Ovary (tissue), 3 donors: ENCODE measurements at regions not wholly inside any gene's neighbourhood (a gene's known extent, or its start where the extent isn't known, plus 50 kb on each side); places are given as distances from the start of the nearest gene placed in this dataset.

ENCODE experiments used
- CTCF ChIP-seq, 3 donors: fragments of 450-650 bp in 2 of 3; fragments of 200-600 bp in 1 of 3; IDR thresholded peaks; one replicate each; pipeline versions ENCODE4 v1.5.1 to v1.8.0; 2016 to 2022; ENCODE audit warnings: antibody characterized with exemption in 3 of 3, mild to moderate bottlenecking in 1 of 3
- EP300 ChIP-seq: sonication (generic); formaldehyde crosslinking; IDR thresholded peaks from one replicate; pipeline ENCODE4 v1.6.1; 2017; ENCODE audit warnings: antibody characterized with exemption
- POLR2A ChIP-seq: fragments of 450-650 bp; IDR thresholded peaks from one replicate; pipeline ENCODE4 v1.6.1; 2017; ENCODE audit warnings: antibody characterized with exemption, mild to moderate bottlenecking, moderate library complexity
- donor health status: DM: no; HTN: no; CAD: no.

GRCh38 chr5:160905285-160905684 is 53.3 kb upstream of the ATP10B start:
- TF ChIP-seq CTCF (IDR thresholded peaks at IDR 0.05) (no peak), POLR2A (no peak), EP300 (no peak)
